ENCODE measurements at regions not wholly inside any gene's neighbourhood (a gene's known extent, or its start where the extent isn't known, plus 50 kb on each side); places are given as distances from the start of the nearest gene placed in this dataset.
"Not testable (repeated sequence)": the region's sequence is repeated elsewhere in the genome, so short reads cannot be mapped to it uniquely, and the experiment has no call there.

DNA sequence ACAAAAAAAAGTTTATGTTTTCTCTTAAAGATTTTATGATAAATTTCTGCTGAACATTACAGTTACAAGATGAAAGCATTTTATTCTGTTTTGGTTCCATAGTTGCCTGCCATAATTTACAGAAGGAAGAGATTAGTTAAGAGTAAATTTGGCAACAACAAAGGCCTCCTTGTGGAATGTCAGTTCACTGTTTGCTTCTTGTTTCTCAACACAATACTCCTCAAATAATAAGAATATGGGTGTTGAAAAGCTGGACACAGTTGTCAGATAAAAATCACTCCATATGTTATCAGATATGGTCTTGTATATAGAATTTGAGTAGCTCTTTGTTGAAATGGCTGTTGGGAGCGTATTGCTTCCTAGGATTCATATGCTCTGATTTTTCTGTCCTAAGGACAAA, 359.5 kb downstream of the CPS1 start:
- CTCF ChIA-PET: interaction anchor here (0.6 kb wide), 1 partner anchor 178 kb away, joined by 6 read pairs; no protein-coding TSS in a partner anchor
- TF ChIP-seq, protein P1, sequence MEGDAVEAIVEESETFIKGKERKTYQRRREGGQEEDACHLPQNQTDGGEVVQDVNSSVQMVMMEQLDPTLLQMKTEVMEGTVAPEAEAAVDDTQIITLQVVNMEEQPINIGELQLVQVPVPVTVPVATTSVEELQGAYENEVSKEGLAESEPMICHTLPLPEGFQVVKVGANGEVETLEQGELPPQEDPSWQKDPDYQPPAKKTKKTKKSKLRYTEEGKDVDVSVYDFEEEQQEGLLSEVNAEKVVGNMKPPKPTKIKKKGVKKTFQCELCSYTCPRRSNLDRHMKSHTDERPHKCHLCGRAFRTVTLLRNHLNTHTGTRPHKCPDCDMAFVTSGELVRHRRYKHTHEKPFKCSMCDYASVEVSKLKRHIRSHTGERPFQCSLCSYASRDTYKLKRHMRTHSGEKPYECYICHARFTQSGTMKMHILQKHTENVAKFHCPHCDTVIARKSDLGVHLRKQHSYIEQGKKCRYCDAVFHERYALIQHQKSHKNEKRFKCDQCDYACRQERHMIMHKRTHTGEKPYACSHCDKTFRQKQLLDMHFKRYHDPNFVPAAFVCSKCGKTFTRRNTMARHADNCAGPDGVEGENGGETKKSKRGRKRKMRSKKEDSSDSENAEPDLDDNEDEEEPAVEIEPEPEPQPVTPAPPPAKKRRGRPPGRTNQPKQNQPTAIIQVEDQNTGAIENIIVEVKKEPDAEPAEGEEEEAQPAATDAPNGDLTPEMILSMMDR (conservative IDR thresholded peaks at IDR 0.05; ENCODE audit: low read depth): no peak
- no peak for DNase-seq (ENCODE audit: low spot score)
- POLR2A ChIA-PET (ENCODE audit: low non-redundant PET): no interaction called here
- no peak overlapping the region for H3K27ac ChIP-seq

DNA sequence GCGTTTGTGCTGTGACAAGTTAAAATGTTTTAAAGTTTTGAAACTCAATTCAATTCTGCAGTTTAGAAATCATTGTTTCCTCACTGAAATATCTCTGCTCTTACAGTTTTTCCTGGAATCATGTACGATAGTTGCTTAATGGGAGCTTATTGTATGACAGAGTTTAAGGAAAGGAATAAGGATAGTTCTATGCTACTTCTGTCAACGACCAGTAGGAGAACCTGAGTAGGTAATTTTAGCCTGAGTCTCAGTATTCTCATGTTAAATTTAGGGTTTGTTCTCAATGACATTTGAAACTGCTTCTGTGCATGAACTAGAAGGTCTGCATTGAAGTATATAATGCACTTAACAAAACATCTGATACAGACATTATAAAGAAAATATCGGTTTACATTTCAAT, 361.1 kb downstream of the CPS1 start:
- TF ChIP-seq, protein P1 (conservative IDR thresholded peaks at IDR 0.05; ENCODE audit: low read depth): no peak
- no peak overlapping the region for H3K27ac ChIP-seq
- DNase-seq (ENCODE audit: low spot score): no peak
- CTCF ChIA-PET: no interaction called here
- POLR2A ChIA-PET (ENCODE audit: low non-redundant PET): no interaction called here

DNA sequence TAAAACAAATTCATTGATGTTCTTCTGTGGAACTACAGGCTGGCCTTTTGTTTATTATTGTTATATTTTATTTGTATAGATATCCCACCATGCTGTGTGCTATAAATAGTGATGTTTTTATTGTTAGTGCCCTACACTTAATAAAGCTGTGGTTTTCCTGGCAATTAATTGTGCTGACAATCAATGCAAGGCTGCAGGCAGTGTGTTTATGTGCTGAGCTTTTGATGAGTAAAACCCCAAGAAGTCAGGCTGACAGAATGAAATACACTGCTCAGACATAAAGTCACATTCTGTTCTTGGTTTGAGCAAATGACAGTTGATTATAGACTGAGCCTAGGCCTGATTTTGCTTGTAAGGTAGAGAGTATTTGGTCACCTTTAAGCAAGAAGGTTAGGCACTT, 362.7 kb downstream of the CPS1 start:
- CTCF ChIA-PET: no interaction called here
- POLR2A ChIA-PET (ENCODE audit: low non-redundant PET): no interaction called here
- H3K27ac ChIP-seq: no peak overlapping the region
- no peak for DNase-seq (ENCODE audit: low spot score)
- TF ChIP-seq, protein P1 (conservative IDR thresholded peaks at IDR 0.05; ENCODE audit: low read depth): no peak

DNA sequence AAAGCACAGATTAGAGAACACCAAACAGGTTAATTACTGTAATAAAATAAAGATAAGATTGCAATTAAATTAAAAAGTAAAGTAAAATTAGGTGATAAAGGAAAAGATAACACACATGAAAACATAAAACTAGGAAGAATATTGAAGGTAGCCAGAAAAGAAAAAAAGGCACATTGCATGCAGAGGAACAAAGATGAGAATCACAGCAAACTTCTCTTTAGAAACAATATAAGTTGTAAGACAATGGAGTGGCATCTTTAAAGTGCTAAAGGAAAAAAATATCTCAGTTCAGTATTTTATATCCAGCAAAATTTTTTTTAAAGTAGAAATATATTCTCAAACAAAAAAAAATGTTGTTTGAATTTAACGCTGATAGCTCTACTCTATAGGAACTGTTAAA, 366.0 kb downstream of the CPS1 start:
- no peak overlapping the region for H3K27ac ChIP-seq
- DNase-seq (ENCODE audit: low spot score): no peak
- TF ChIP-seq, protein P1 (conservative IDR thresholded peaks at IDR 0.05; ENCODE audit: low read depth): no peak
- ChIA-PET POLR2A (ENCODE audit: low non-redundant PET) (no interaction called here), CTCF (interaction anchor here (0.7 kb wide), 1 partner anchor 1014 kb away, joined by 6 read pairs; no protein-coding TSS in a partner anchor)

DNA sequence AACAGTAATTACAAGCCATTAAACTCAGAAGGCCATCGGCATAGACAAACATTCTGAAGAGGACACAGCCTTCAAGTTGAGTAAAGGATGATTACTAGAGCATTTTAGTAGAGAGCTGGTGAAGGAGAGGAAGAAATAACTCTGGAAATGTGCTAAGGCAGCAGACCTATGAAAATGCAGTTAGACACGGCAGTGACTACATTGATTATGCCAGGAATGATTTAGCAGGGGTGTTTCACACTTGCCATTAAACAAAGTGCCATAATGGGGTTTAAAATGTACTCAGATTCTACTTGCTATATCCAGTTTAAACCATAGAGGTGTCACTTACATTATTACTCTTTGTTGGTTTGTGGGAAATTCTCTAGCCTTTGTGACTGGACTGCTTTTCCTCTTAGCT, 372.3 kb downstream of the CPS1 start:
- no peak overlapping the region for H3K27ac ChIP-seq
- ChIA-PET POLR2A (ENCODE audit: low non-redundant PET) (no interaction called here), CTCF (interaction anchor here (0.6 kb wide), 1 partner anchor 69 kb away, joined by 4 read pairs; no protein-coding TSS in a partner anchor)
- DNase-seq (ENCODE audit: low spot score): no peak
- TF ChIP-seq, protein P1 (conservative IDR thresholded peaks at IDR 0.05; ENCODE audit: low read depth): no peak

DNA sequence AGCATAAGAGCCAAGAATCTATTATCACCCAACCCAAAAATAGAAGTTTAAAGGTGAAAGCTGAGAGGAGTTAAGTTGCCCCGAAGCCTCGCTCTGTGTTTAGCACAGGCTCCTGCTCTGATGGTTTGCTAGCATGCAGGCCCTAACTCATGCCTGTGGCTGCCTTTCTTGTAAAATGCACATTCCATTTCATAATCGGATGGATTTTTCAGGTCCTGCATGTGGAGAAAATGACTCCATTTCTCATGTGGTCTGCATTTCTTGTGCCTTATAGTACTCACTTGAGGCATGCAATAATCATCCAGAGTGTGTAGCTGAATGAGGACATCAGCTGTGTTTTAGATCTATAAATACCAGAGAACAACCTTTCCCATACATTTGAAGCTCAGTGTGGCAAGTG, 381.8 kb downstream of the CPS1 start:
- CTCF ChIA-PET: no interaction called here
- no peak overlapping the region for H3K27ac ChIP-seq
- TF ChIP-seq, protein P1 (conservative IDR thresholded peaks at IDR 0.05; ENCODE audit: low read depth): no peak

DNA sequence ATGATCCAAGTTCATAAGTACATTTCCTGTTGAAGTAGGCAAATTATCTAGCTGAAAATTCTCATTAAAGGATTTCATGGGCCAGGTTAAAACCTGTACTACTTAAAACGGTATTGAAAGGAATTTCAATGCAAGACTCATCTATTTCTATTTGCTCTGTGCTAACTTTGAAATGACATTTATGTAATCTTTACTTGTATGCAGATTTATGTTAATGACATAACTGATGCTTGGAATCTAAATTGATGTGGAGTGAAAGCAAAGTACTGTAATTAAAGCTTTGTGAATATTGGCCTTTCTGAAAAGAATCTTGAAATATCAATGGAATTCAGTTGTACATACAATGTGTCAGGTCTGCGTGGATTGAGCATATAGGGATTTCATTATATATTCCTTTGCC, 390.0 kb downstream of the CPS1 start:
- ChIA-PET CTCF (no interaction called here), POLR2A (ENCODE audit: low non-redundant PET) (no interaction called here)
- no peak overlapping the region for H3K27ac ChIP-seq
- TF ChIP-seq, protein P1 (conservative IDR thresholded peaks at IDR 0.05; ENCODE audit: low read depth): no peak
- no peak for DNase-seq (ENCODE audit: low spot score)

More for the DNA sequence above, 381.8 kb downstream of the CPS1 start:
- no peak for DNase-seq (ENCODE audit: low spot score)
- POLR2A ChIA-PET (ENCODE audit: low non-redundant PET): no interaction called here

DNA sequence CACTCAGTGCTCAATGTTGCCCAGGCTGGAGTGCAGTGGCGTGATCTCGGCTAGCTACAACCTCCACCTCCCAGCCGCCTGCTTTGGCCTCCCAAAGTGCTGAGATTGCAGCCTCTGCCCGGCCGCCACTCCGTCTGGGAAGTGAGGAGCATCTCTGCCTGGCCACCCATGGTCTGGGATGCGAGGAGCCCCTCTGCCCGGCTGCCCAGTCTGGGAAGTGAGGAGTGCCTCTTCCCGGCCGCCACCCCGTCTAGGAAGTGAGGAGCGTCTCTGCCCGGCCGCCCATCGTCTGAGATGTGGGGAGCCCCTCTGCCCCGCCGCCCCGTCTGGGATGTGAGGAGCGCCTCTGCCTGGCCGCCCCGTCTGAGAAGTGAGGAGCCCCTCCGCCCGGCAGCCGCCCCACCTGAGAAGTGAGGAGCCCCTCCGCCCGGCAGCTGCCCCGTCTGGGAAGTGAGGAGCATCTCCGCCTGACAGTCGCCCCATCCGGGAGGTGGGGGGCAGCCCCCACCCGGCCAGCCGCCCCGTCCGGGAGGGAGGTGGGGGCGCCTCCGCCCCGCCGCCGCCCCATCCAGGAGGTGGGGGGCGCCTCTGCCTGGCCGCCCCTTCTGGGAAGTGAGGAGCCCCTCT, 394.1 kb downstream of the CPS1 start:
- H3K27ac ChIP-seq; CTCF ChIA-PET; POLR2A ChIA-PET (ENCODE audit: low non-redundant PET); DNase-seq (ENCODE audit: low spot score): not testable (repeated sequence)

Measured in RWPE1 (cell line).